ENCODE measurements at regions not wholly inside any gene's neighbourhood (a gene's known extent, or its start where the extent isn't known, plus 50 kb on each side); places are given as distances from the start of the nearest gene placed in this dataset.

DNA sequence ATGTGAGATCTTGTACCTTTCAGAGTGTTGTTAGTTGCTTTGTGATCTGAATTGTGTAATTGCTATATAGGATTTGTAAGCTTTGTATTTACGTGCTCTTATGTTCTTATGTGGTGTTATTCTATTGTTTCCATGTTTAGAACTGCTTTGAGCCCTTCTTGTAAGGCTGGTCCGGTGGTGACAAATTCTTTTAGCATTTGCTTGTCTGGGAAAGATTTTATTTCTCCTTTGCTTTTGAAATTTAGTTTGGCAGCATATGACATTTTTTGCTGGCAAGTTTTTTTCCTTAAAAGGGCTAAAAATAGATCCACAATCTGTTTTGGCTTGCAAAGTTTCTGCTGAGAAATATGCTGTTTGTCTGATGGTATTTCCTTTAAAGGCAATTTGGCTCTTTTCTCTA is 1089.2 kb upstream of the PCDH9 start:
- no peak for TF ChIP-seq REST (IDR thresholded peaks at IDR 0.05; ENCODE audit: insufficient read depth in 1 of 2, low read depth in 2 of 2, low read length in 1 of 2)
- TF ChIP-seq, protein P1, sequence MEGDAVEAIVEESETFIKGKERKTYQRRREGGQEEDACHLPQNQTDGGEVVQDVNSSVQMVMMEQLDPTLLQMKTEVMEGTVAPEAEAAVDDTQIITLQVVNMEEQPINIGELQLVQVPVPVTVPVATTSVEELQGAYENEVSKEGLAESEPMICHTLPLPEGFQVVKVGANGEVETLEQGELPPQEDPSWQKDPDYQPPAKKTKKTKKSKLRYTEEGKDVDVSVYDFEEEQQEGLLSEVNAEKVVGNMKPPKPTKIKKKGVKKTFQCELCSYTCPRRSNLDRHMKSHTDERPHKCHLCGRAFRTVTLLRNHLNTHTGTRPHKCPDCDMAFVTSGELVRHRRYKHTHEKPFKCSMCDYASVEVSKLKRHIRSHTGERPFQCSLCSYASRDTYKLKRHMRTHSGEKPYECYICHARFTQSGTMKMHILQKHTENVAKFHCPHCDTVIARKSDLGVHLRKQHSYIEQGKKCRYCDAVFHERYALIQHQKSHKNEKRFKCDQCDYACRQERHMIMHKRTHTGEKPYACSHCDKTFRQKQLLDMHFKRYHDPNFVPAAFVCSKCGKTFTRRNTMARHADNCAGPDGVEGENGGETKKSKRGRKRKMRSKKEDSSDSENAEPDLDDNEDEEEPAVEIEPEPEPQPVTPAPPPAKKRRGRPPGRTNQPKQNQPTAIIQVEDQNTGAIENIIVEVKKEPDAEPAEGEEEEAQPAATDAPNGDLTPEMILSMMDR (IDR thresholded peaks at IDR 0.05): no peak
- no peak for TF ChIP-seq POLR2AphosphoS5 (IDR thresholded peaks at IDR 0.05; ENCODE audit: low read depth, low read length)
- no peak for TF ChIP-seq TCF7L2 (IDR thresholded peaks at IDR 0.05; ENCODE audit: low read depth, low read length)
- TF ChIP-seq SIN3A (IDR thresholded peaks at IDR 0.05; ENCODE audit: borderline replicate concordance, insufficient read depth, low read depth, low read length): no peak
